ENCODE measurements at regions not wholly inside any gene's neighbourhood (a gene's known extent, or its start where the extent isn't known, plus 50 kb on each side); places are given as distances from the start of the nearest gene placed in this dataset.

DNA sequence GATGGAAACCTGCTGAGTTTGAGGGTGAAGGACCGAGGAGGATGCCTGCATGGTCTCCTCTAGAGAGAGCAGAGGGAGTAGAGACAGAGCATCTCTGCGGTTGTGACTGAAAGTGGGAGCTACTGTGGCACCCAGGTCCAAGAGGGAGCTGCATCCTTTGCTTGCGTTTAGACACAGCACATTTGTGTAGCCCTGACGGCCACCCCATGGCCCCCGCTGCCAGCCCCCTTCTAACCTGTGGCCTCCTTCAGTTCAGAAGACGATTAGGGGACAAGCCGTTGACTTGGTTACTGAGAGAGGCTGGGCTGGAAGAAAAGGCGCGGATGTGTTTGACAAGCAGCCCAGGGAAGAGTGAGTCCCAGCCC is 690.9 kb downstream of the BRD1 start:
- ATAC-seq (ENCODE audit: insufficient number of reproducible peaks, low FRiP score, low read depth), result no peak
- H3K27me3 ChIP-seq (replicated peaks; ENCODE audit: insufficient read depth), result no peaks in the 10 kb centered on the region
- no peak overlapping the region for H3K27ac ChIP-seq
- no peak for TF ChIP-seq CTCF (IDR thresholded peaks at IDR 0.05)
- no peaks in the 10 kb centered on the region for H3K36me3 ChIP-seq
- H3K4me1 ChIP-seq (ENCODE audit: control insufficient read depth in 1 of 2, low read depth in 2 of 2), result no peaks in the 10 kb centered on the region
- no peaks in the 10 kb centered on the region for H3K9me3 ChIP-seq
- no peak for DNase-seq (ENCODE audit: low spot score)
- no peak overlapping the region for H3K4me3 ChIP-seq

DNA sequence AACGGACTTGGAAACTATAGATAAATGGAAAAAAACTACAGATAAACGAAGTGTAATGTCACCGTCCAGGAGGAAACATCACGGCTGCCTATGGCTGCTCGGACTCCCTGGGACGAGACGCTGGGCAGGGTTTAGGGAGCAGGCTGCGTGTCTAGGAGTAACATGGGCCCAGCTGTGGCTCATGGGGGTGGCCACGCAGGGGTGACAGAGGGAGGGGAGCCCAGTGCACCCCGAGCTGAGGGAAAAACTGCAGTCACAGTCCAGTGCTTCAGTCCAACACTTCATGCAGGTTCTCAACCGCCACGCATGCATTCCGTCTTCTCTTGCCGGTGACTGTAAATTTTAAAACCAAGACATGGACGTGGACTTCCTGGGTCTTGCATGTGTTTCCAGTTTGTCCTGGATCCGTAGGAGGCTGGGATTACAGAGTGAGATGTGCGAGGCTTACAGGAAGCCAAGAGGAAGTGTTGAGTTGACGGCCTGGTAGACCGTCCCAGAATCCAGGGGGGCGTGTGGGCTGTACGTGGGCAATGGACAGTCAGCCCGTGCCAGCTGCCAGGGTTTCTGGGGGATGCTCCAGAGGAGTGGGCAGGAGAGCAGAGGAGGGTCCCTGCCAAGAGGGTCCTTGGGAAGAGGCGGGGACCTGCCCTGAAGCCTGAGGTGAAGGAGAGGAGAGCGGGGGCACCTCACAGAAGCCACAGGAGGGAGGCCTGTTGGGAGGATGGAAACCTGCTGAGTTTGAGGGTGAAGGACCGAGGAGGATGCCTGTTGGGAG is 691.4 kb downstream of the BRD1 start:
- ATAC-seq (ENCODE audit: insufficient number of reproducible peaks, low FRiP score, low read depth) (no peak), DNase-seq (ENCODE audit: low spot score) (no peak)
- H3K9me3 ChIP-seq, result no peaks in the 10 kb centered on the region
- H3K4me3 ChIP-seq, result no peak overlapping the region
- no peak overlapping the region for H3K27ac ChIP-seq
- H3K4me1 ChIP-seq (ENCODE audit: control insufficient read depth in 1 of 2, low read depth in 2 of 2), result no peaks in the 10 kb centered on the region
- H3K27me3 ChIP-seq (replicated peaks; ENCODE audit: insufficient read depth), result no peaks in the 10 kb centered on the region
- TF ChIP-seq CTCF (IDR thresholded peaks at IDR 0.05), result no peak
- no peaks in the 10 kb centered on the region for H3K36me3 ChIP-seq

GRCh38 chr22:49134076-49134475 is 693.6 kb downstream of the BRD1 start:
- no peak for TF ChIP-seq CTCF (IDR thresholded peaks at IDR 0.05)
- no peak overlapping the region for H3K4me3 ChIP-seq
- no peaks in the 10 kb centered on the region for H3K36me3 ChIP-seq
- no peak overlapping the region for H3K27ac ChIP-seq
- no peak for DNase-seq (ENCODE audit: low spot score)
- no peak for ATAC-seq (ENCODE audit: insufficient number of reproducible peaks, low FRiP score, low read depth)
- H3K4me1 ChIP-seq (ENCODE audit: control insufficient read depth in 1 of 2, low read depth in 2 of 2), result no peaks in the 10 kb centered on the region
- no peaks in the 10 kb centered on the region for H3K9me3 ChIP-seq
- H3K27me3 ChIP-seq (replicated peaks; ENCODE audit: insufficient read depth), result no peaks in the 10 kb centered on the region

DNA sequence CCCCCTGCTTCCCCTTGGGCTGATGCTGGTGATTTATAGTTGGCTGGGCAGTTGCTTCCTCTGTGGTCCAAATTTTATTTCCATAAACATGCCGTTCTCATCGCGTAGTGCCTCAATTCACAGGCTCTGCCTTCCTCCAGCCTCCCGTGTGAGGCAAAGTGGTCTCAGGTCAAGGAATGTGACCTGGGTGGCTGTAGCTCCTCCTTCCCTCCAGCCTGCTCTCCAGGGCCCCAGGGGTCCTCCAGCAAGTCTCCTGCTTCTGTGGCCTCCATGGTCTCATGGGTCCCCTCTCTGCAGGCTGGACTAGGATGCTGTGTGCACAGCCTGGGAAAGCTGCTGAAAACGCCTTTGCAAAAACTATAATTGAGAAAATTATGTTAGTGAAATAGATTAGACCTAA is 694.1 kb downstream of the BRD1 start:
- no peaks in the 10 kb centered on the region for H3K27me3 ChIP-seq (replicated peaks; ENCODE audit: insufficient read depth)

DNA sequence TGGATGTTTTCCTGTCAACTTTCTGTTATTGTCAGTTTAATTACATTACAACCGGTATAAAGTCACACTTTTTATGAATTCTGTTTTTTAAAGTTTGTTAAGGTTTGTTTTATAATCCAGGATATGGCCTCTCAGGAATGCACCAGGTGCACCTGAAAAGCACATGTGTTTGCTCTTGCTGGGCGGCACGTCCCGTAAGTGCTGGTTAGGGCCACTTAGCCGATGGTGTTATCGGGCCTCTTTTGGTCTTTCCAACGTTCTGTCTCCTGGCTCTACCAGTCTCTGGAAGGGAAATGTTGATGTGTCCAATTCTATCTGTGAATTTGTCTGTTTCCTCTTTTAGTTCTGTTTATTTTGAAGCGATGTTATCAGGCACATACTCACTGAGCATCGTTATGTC is 695.7 kb downstream of the BRD1 start:
- Histone ChIP-seq H3K9me3 (no peaks in the 10 kb centered on the region), H3K27ac (no peak overlapping the region), H3K36me3 (no peaks in the 10 kb centered on the region), H3K4me3 (no peak overlapping the region), H3K27me3 (replicated peaks; ENCODE audit: insufficient read depth) (no peaks in the 10 kb centered on the region), H3K4me1 (ENCODE audit: control insufficient read depth in 1 of 2, low read depth in 2 of 2) (no peaks in the 10 kb centered on the region)
- no peak for ATAC-seq (ENCODE audit: insufficient number of reproducible peaks, low FRiP score, low read depth)
- TF ChIP-seq CTCF (IDR thresholded peaks at IDR 0.05), result no peak
- no peak for DNase-seq (ENCODE audit: low spot score)

More for the DNA sequence above, 694.1 kb downstream of the BRD1 start:
- H3K27ac ChIP-seq, result no peak overlapping the region
- DNase-seq (ENCODE audit: low spot score) (no peak), ATAC-seq (ENCODE audit: insufficient number of reproducible peaks, low FRiP score, low read depth) (no peak)
- TF ChIP-seq CTCF (IDR thresholded peaks at IDR 0.05), result no peak
- H3K4me1 ChIP-seq (ENCODE audit: control insufficient read depth in 1 of 2, low read depth in 2 of 2), result no peaks in the 10 kb centered on the region
- H3K4me3 ChIP-seq, result no peak overlapping the region
- H3K36me3 ChIP-seq, result no peaks in the 10 kb centered on the region
- no peaks in the 10 kb centered on the region for H3K9me3 ChIP-seq
